Fibroblast of lung (primary cell): ENCODE measurements at regions not wholly inside any gene's neighbourhood (a gene's known extent, or its start where the extent isn't known, plus 50 kb on each side); places are given as distances from the start of the nearest gene placed in this dataset.

Experiments
- CTCF ChIP-seq, 2 donors: IDR thresholded peaks in 1 of 2; conservative IDR thresholded peaks in 1 of 2; 1 replicate in 1 of 2; 2 replicates in 1 of 2; pipeline ENCODE4 v1.5.1; 2011 to 2012; ENCODE audit warnings: low read length in 2 of 2, control low read depth in 1 of 2, inconsistent platforms in 1 of 2, low read depth in 1 of 2, mild to moderate bottlenecking in 1 of 2
- EZH2 ChIP-seq: IDR thresholded peaks from 2 replicates; pipeline ENCODE4 v1.5.1; 2012; ENCODE audit warnings: low read length, control low read depth, mild to moderate bottlenecking; ENCODE audit errors: missing control alignments

GRCh38 chr14:98896449-98896848 is 375.5 kb downstream of the BCL11B start:
- TF ChIP-seq CTCF (conservative IDR thresholded peaks at IDR 0.05 in 1 of 2, IDR thresholded peaks at IDR 0.05 in 1 of 2; ENCODE audit: low read depth in 1 of 2, low read length in 2 of 2) (no peak), EZH2 (no peak)
